ENCODE measurements at regions not wholly inside any gene's neighbourhood (a gene's known extent, or its start where the extent isn't known, plus 50 kb on each side); places are given as distances from the start of the nearest gene placed in this dataset.

DNA sequence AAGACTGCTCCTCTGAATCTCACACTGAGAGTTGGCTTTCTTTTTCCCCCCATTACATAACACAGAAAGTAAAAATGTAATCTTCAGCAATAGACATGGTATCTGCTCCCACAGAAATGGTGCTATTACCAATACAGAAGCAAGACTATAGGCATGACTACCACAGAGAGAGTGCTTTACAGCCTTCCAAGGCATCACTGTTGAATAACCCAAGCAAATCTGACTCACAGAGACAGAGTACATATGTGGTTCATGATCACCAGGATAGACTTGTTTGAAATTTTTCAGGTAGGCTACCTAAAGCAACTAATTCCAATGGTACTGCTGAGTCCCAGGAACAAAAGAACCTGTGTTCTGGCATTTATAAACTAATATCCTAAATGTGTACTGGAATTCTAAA is 1373.4 kb upstream of the C9orf72 start:
- Histone ChIP-seq H3K56ac (replicated peaks; ENCODE audit: insufficient read length, low read depth, low read length) (no peak overlapping the region), H3K27me3 (replicated peaks in 1 of 4; ENCODE audit: control insufficient read depth in 3 of 4, extremely low read depth in 1 of 4, insufficient read depth in 3 of 4, low read length in 3 of 4) (no peaks in the 10 kb centered on the region), H3K4ac (replicated peaks; ENCODE audit: insufficient read length, low read depth, low read length) (no peak overlapping the region), H2BK15ac (ENCODE audit: low read length) (no peak overlapping the region), H3K14ac (ENCODE audit: insufficient read length) (no peak overlapping the region), H2BK20ac (ENCODE audit: low read length) (peak overlapping the region; percentile 66; the same call in 1 of the 2 replicates), H2AFZ (ENCODE audit: low read length) (no peak overlapping the region), H3K4me3 (ENCODE audit: extremely low read depth in 1 of 4, insufficient read depth in 2 of 4, low read depth in 3 of 4, low read length in 4 of 4) (no peak overlapping the region), H4K91ac (replicated peaks; ENCODE audit: insufficient read length, low read length) (no peak overlapping the region), H3K9ac (replicated peaks in 1 of 4; ENCODE audit: extremely low read depth in 1 of 4, low read depth in 3 of 4, low read length in 3 of 4) (no peak overlapping the region), H3K36me3 (ENCODE audit: control insufficient read depth in 2 of 4, insufficient read depth in 4 of 4, low read length in 3 of 4) (no peaks in the 10 kb centered on the region; a peak in 1 of 8 replicates), H2BK12ac (ENCODE audit: low read depth, low read length) (no peak overlapping the region), H2BK5ac (ENCODE audit: low read depth, low read length) (no peak overlapping the region), H3K79me1 (ENCODE audit: low read depth, low read length) (no peaks in the 10 kb centered on the region), H3K23ac (ENCODE audit: insufficient read length) (no peak overlapping the region), H4K8ac (ENCODE audit: extremely low read depth, insufficient read depth, low read length) (no peak overlapping the region), H3K27ac (ENCODE audit: low read depth, low read length) (no peak overlapping the region), H3K4me1 (replicated peaks in 1 of 4; ENCODE audit: control insufficient read depth in 3 of 4, insufficient read depth in 4 of 4, low read length in 3 of 4) (peaks cover 0 to 5% (median 1%) of the 10 kb centered on the region in 4 experiments; a peak in 3 of 7 replicates), H2BK120ac (replicated peaks; ENCODE audit: low read depth, low read length) (no peak overlapping the region), H3K9me3 (ENCODE audit: insufficient read depth in 2 of 2, low read depth in 1 of 2, low read length in 1 of 2) (no peaks in the 10 kb centered on the region), H3K23me2 (ENCODE audit: low read depth, low read length) (no peaks in the 10 kb centered on the region), H4K5ac (ENCODE audit: insufficient read length, low read depth, low read length) (no peak overlapping the region), H3K4me2 (ENCODE audit: insufficient read depth in 1 of 2, low read depth in 2 of 2, low read length in 2 of 2) (no peak overlapping the region), H3K79me2 (ENCODE audit: control insufficient read depth in 1 of 2, insufficient read depth in 2 of 2, low read length in 2 of 2) (no peaks in the 10 kb centered on the region), H3K18ac (ENCODE audit: extremely low read depth, low read length) (no peak overlapping the region), H2AK5ac (ENCODE audit: low read depth, low read length) (no peak overlapping the region), H4K20me1 (replicated peaks in 1 of 2; ENCODE audit: control insufficient read depth in 1 of 2, insufficient read depth in 2 of 2, low read length in 2 of 2) (no peaks in the 10 kb centered on the region)
- POLR2A ChIA-PET (ENCODE audit: partially characterized antibody), result no interaction called here
- CTCF ChIA-PET (ENCODE audit: partially characterized antibody), result no interaction called here
- DNase-seq (ENCODE audit: low read depth in 1 of 2, low spot score in 2 of 2) (no peak), FAIRE-seq (no peak)
- TF ChIP-seq, protein P1, sequence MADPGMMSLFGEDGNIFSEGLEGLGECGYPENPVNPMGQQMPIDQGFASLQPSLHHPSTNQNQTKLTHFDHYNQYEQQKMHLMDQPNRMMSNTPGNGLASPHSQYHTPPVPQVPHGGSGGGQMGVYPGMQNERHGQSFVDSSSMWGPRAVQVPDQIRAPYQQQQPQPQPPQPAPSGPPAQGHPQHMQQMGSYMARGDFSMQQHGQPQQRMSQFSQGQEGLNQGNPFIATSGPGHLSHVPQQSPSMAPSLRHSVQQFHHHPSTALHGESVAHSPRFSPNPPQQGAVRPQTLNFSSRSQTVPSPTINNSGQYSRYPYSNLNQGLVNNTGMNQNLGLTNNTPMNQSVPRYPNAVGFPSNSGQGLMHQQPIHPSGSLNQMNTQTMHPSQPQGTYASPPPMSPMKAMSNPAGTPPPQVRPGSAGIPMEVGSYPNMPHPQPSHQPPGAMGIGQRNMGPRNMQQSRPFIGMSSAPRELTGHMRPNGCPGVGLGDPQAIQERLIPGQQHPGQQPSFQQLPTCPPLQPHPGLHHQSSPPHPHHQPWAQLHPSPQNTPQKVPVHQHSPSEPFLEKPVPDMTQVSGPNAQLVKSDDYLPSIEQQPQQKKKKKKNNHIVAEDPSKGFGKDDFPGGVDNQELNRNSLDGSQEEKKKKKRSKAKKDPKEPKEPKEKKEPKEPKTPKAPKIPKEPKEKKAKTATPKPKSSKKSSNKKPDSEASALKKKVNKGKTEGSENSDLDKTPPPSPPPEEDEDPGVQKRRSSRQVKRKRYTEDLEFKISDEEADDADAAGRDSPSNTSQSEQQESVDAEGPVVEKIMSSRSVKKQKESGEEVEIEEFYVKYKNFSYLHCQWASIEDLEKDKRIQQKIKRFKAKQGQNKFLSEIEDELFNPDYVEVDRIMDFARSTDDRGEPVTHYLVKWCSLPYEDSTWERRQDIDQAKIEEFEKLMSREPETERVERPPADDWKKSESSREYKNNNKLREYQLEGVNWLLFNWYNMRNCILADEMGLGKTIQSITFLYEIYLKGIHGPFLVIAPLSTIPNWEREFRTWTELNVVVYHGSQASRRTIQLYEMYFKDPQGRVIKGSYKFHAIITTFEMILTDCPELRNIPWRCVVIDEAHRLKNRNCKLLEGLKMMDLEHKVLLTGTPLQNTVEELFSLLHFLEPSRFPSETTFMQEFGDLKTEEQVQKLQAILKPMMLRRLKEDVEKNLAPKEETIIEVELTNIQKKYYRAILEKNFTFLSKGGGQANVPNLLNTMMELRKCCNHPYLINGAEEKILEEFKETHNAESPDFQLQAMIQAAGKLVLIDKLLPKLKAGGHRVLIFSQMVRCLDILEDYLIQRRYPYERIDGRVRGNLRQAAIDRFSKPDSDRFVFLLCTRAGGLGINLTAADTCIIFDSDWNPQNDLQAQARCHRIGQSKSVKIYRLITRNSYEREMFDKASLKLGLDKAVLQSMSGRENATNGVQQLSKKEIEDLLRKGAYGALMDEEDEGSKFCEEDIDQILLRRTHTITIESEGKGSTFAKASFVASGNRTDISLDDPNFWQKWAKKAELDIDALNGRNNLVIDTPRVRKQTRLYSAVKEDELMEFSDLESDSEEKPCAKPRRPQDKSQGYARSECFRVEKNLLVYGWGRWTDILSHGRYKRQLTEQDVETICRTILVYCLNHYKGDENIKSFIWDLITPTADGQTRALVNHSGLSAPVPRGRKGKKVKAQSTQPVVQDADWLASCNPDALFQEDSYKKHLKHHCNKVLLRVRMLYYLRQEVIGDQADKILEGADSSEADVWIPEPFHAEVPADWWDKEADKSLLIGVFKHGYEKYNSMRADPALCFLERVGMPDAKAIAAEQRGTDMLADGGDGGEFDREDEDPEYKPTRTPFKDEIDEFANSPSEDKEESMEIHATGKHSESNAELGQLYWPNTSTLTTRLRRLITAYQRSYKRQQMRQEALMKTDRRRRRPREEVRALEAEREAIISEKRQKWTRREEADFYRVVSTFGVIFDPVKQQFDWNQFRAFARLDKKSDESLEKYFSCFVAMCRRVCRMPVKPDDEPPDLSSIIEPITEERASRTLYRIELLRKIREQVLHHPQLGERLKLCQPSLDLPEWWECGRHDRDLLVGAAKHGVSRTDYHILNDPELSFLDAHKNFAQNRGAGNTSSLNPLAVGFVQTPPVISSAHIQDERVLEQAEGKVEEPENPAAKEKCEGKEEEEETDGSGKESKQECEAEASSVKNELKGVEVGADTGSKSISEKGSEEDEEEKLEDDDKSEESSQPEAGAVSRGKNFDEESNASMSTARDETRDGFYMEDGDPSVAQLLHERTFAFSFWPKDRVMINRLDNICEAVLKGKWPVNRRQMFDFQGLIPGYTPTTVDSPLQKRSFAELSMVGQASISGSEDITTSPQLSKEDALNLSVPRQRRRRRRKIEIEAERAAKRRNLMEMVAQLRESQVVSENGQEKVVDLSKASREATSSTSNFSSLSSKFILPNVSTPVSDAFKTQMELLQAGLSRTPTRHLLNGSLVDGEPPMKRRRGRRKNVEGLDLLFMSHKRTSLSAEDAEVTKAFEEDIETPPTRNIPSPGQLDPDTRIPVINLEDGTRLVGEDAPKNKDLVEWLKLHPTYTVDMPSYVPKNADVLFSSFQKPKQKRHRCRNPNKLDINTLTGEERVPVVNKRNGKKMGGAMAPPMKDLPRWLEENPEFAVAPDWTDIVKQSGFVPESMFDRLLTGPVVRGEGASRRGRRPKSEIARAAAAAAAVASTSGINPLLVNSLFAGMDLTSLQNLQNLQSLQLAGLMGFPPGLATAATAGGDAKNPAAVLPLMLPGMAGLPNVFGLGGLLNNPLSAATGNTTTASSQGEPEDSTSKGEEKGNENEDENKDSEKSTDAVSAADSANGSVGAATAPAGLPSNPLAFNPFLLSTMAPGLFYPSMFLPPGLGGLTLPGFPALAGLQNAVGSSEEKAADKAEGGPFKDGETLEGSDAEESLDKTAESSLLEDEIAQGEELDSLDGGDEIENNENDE (IDR thresholded peaks at IDR 0.05; ENCODE audit: insufficient replicate concordance, low read length), result no peak
- no peak for TF ChIP-seq GABPA (IDR thresholded peaks at IDR 0.05; ENCODE audit: borderline replicate concordance, insufficient read depth, low read length)
